Ovary (tissue), 7 donors: ENCODE measurements at regions not wholly inside any gene's neighbourhood (a gene's known extent, or its start where the extent isn't known, plus 50 kb on each side); places are given as distances from the start of the nearest gene placed in this dataset.

Source experiments
- DNase-seq, 5 donors: peaks; one replicate each; pipeline ENCODE4 v3.0.0-alpha.2; 2019 to 2020
- H3K27ac ChIP-seq, 2 donors: fragments of 200-600 bp; one replicate each; pipeline versions ENCODE4 v1.5.1 to v1.8.0; 2019 to 2022
- H3K27me3 ChIP-seq: fragments of 200-600 bp; one replicate; pipeline ENCODE4 v1.8.0; 2022
- H3K36me3 ChIP-seq: fragments of 200-600 bp; sonication (generic); one replicate; pipeline ENCODE4 v1.5.1; 2019
- H3K4me1 ChIP-seq: one replicate; pipeline ENCODE4 v1.8.1; 2013; ENCODE audit warnings: mild to moderate bottlenecking, moderate library complexity; ENCODE audit not compliant: insufficient read depth
- H3K4me3 ChIP-seq: fragments of 200-600 bp; sonication (generic); one replicate; pipeline ENCODE4 v1.5.1; 2017
- H3K9me3 ChIP-seq, 2 donors: fragments of 200-600 bp in 1 of 2; sonication (generic) in 1 of 2; one replicate each; pipeline versions ENCODE4 v1.5.1 to v1.8.1; 2013 to 2019; ENCODE audit warnings: mild to moderate bottlenecking in 1 of 2, moderate library complexity in 1 of 2
- CTCF ChIP-seq, 3 donors: fragments of 450-650 bp in 2 of 3; fragments of 200-600 bp in 1 of 3; IDR thresholded peaks; one replicate each; pipeline versions ENCODE4 v1.5.1 to v1.8.0; 2016 to 2022; ENCODE audit warnings: antibody characterized with exemption in 3 of 3, mild to moderate bottlenecking in 1 of 3
- EP300 ChIP-seq: sonication (generic); formaldehyde crosslinking; IDR thresholded peaks from one replicate; pipeline ENCODE4 v1.6.1; 2017; ENCODE audit warnings: antibody characterized with exemption
- POLR2A ChIP-seq: fragments of 450-650 bp; IDR thresholded peaks from one replicate; pipeline ENCODE4 v1.6.1; 2017; ENCODE audit warnings: antibody characterized with exemption, mild to moderate bottlenecking, moderate library complexity
- WGBS, 3 donors: extraction: QIAGEN DNeasy Blood & Tissue Kit in 1 of 3; methylation state at CpG; one replicate each; pipeline versions ENCODE4 v1.1.5 to v1.1.7; 2013 to 2017; 5-methylcytosine and 5-hydroxymethylcytosine counted together
- intact Hi-C, 4 donors: fragments of 100-400 bp; cut with DNase I; formaldehyde crosslinking; loops; one replicate each; pipeline versions ENCODE4 v1.11.0 to v1.15.1; 2022 to 2023
- donor health status: DM: no; HTN: no; CAD: no; lungs with moderate emphysema.
- donor health status: DM: no; HTN: no; CAD: no.
- donor health status: Bipolar disorder and iron deficiency.
- donor health status: DM: no; HTN: no; CAD: no.
- donor health status: DM: yes; HTN: yes; CAD: no.

DNA sequence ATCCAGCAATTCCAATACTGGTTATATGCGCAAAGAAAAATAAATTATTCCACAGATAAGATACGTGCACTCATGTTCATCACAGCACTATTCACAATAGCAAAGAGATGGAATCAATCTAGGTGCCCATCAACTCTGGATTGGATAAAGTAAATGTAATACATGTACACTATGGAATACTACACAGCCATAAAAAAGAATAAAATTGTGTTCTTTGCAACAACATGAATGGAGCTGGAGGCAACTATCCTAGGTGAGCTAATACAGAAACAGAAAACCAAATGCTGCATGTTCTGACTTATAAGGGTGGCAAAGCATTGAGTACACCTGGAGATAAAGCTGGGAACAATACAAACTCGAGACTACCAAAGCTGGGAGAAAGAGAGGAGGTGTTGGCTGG lies 787.3 kb downstream of the KCNT2 start:
- DNase-seq = no peak
- H3K27ac ChIP-seq = no peak overlapping the region
- 89 to 95% (median 93%) methylated on average over 3 of the region's 3 CpGs for WGBS, 3 donors
- H3K4me1 ChIP-seq = no peaks in the 10 kb centered on the region
- TF ChIP-seq POLR2A = no peak
- no peak for TF ChIP-seq EP300
- TF ChIP-seq CTCF (IDR thresholded peaks at IDR 0.05) = no peak
- intact Hi-C loops = no loop called here
- no peaks in the 10 kb centered on the region for H3K36me3 ChIP-seq
- no peaks in the 10 kb centered on the region for H3K9me3 ChIP-seq
- no peak overlapping the region for H3K4me3 ChIP-seq
- H3K27me3 ChIP-seq = no peaks in the 10 kb centered on the region

GRCh38 chr1:195806060-195806459 lies 802.2 kb downstream of the KCNT2 start:
- Histone ChIP-seq H3K9me3 (no peaks in the 10 kb centered on the region), H3K27me3 (no peaks in the 10 kb centered on the region), H3K27ac (no peak overlapping the region), H3K4me3 (no peak overlapping the region), H3K36me3 (no peaks in the 10 kb centered on the region), H3K4me1 (no peaks in the 10 kb centered on the region)
- 75 to 87% (median 86%) methylated on average over 2 of the region's 2 CpGs for WGBS, 3 donors
- no peak for DNase-seq
- intact Hi-C loops = no loop called here
- TF ChIP-seq POLR2A (no peak), CTCF (IDR thresholded peaks at IDR 0.05) (no peak), EP300 (no peak)

- H3K27ac ChIP-seq = no peak overlapping the region
- H3K9me3 ChIP-seq = no peaks in the 10 kb centered on the region
- no peaks in the 10 kb centered on the region for H3K27me3 ChIP-seq
- intact Hi-C loops = no loop called here
- H3K4me3 ChIP-seq = no peak overlapping the region
- no peak for DNase-seq
- no peak for TF ChIP-seq POLR2A
- TF ChIP-seq CTCF (IDR thresholded peaks at IDR 0.05) = no peak
- TF ChIP-seq EP300 = no peak
- no peaks in the 10 kb centered on the region for H3K4me1 ChIP-seq
- H3K36me3 ChIP-seq = no peaks in the 10 kb centered on the region
Observed at GRCh38 chr1:195804547-195804946, 803.7 kb downstream of the KCNT2 start.

DNA sequence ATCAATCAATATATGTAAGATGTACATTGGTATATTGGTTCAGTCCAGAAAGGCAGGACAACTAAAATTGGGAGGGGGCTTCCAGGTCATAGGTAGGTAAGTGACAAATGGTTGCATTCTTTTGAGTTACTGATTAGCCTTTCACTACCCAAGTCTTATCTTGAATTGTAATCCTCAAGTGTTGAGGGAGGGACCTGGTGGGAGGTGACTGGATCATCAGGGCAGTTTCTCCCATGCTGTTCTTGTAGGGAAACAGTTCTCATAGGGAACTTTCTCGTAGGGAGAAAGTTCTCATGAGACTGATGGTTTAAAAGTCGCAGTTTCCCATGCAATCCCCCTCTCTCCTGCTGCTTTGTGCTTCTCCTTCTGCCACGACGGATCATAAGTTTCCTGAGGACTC lies 809.2 kb downstream of the KCNT2 start:
- Histone ChIP-seq H3K4me3 (no peak overlapping the region), H3K27me3 (no peaks in the 10 kb centered on the region), H3K27ac (no peak overlapping the region), H3K9me3 (no peaks in the 10 kb centered on the region), H3K36me3 (no peaks in the 10 kb centered on the region), H3K4me1 (no peaks in the 10 kb centered on the region)
- intact Hi-C loops = no loop called here
- 80 to 85% (median 83%) methylated on average over 4 of the region's 4 CpGs for WGBS, 3 donors
- DNase-seq = no peak
- TF ChIP-seq POLR2A = no peak
- no peak for TF ChIP-seq EP300
- no peak for TF ChIP-seq CTCF (IDR thresholded peaks at IDR 0.05)

DNA sequence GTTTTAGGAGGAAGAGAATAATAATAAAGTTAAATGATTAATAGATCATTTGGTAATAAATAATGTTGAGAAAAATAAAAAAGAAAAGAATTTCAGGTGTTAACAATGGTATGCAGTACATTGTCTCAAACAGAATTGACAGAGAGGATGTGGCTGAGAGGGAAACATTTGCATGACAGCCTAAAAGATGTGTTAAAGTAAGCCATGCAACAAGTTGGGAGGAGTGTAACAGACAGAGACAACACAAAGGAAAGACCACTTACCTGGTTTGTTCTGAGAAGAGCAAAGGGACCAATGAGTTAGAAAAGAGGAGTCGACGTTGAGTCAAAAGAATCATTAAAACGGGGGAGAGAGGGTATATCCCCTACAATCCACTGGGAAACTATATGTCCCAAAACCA lies 814.0 kb downstream of the KCNT2 start:
- Histone ChIP-seq H3K36me3 (no peaks in the 10 kb centered on the region), H3K4me3 (no peak overlapping the region), H3K27me3 (no peaks in the 10 kb centered on the region), H3K4me1 (no peaks in the 10 kb centered on the region), H3K9me3 (no peaks in the 10 kb centered on the region), H3K27ac (no peak overlapping the region)
- no peak for DNase-seq
- TF ChIP-seq CTCF (IDR thresholded peaks at IDR 0.05) (no peak), POLR2A (no peak), EP300 (no peak)
- intact Hi-C loops = no loop called here
- WGBS, 3 donors = 93% methylated on average over 3 of the region's 3 CpGs
